HCT116 (cell line): ENCODE measurements at regions not wholly inside any gene's neighbourhood (a gene's known extent, or its start where the extent isn't known, plus 50 kb on each side); places are given as distances from the start of the nearest gene placed in this dataset.

Experiments
- ATAC-seq: fragments of 200-7000 bp; cut with Tn5 transposase; 2 replicates; pipeline ENCODE4 v1.9.1; 2020; ENCODE audit warnings: mild to moderate bottlenecking, moderate library complexity
- BruUV-seq: library from RNA; stranded (reverse); fragments of 400-500 nt; replicated peaks from 2 replicates; lab custom pipeline; 2021; lab: Mats Ljungman, UMichigan
- CTCF ChIA-PET: fragments of 300-600 bp; sonication (Branson Sonifier 250); formaldehyde crosslinking; loops from one replicate; lab custom pipeline; 2021; ENCODE audit warnings: antibody characterized with exemption; lab: Charles Lee
- POLR2A ChIA-PET: fragments of 300-600, 350-600 bp; sonication (Branson Sonifier 250); formaldehyde crosslinking; loops from one replicate; lab custom pipeline; 2021; ENCODE audit warnings: antibody characterized with exemption; lab: Charles Lee
- RAD21 ChIA-PET, 2 experiments: fragments of 300-600 bp; sonication (Branson Sonifier 250); formaldehyde crosslinking; loops; one replicate each; lab custom pipeline; 2023; ENCODE audit warnings: low total read pairs in 2 of 2; ENCODE audit not compliant: uncharacterized antibody in 2 of 2, unreplicated experiment in 2 of 2, low non-redundant PET in 1 of 2; lab: Charles Lee
- DNase-seq: peaks from one replicate; pipeline ENCODE4 v3.0.0-alpha.2; 2010; ENCODE audit warnings: low read depth, low spot score
- H2AFZ ChIP-seq: fragments of 200-600 bp; shearing (Covaris generic), sonication (generic); 2 replicates; pipeline ENCODE4 v1.6.1; 2017; ENCODE audit warnings: low read depth, mixed run types, mixed read lengths, antibody characterized with exemption, low read length; ENCODE audit not compliant: poor library complexity, severe bottlenecking
- H3K27ac ChIP-seq: 2 replicates; pipeline ENCODE4 v1.5.1; 2012; ENCODE audit warnings: low read depth, low read length
- H3K27me3 ChIP-seq: fragments of 200-600 bp; sonication (generic); 2 replicates; pipeline ENCODE4 v1.6.1; 2016; ENCODE audit warnings: mixed run types, low read length, mixed read lengths; ENCODE audit not compliant: insufficient read depth
- H3K36me3 ChIP-seq, 2 experiments: fragments of 200-500 bp in 1 of 2; fragments of 200-600 bp in 1 of 2; sonication (Bioruptor generic) in 1 of 2; sonication (generic) in 1 of 2; 2 replicates each; pipeline versions ENCODE4 v1.5.1 to v1.6.1; 2014 to 2016; ENCODE audit warnings: low read length in 2 of 2, inconsistent platforms in 1 of 2, mixed read lengths in 1 of 2, mixed run types in 1 of 2; ENCODE audit not compliant: insufficient read depth in 2 of 2, control insufficient read depth in 1 of 2
- H3K4me1 ChIP-seq, 2 experiments: fragments of 200-600 bp in 1 of 2; sonication (generic) in 1 of 2; 2 replicates each; pipeline versions ENCODE4 v1.5.1 to v1.6.1; 2012 to 2017; ENCODE audit warnings: low read length in 2 of 2, inconsistent platforms in 1 of 2, mild to moderate bottlenecking in 1 of 2, mixed read lengths in 1 of 2, mixed run types in 1 of 2, moderate library complexity in 1 of 2; ENCODE audit not compliant: insufficient read depth in 2 of 2, control insufficient read depth in 1 of 2
- H3K4me2 ChIP-seq: fragments of 200-600 bp; sonication (generic); 2 replicates; pipeline ENCODE4 v1.6.1; 2017; ENCODE audit warnings: mixed run types, low read length, mixed read lengths
- H3K4me3 ChIP-seq, 2 experiments: fragments of 200-600 bp in 1 of 2; sonication (generic) in 1 of 2; replicated peaks in 1 of 2; 2 replicates each; pipeline ENCODE4 v1.5.1; 2011 to 2016; ENCODE audit warnings: low read length in 2 of 2, control low read depth in 1 of 2, low read depth in 1 of 2, mild to moderate bottlenecking in 1 of 2, mixed read lengths in 1 of 2, mixed run types in 1 of 2
- H3K79me2 ChIP-seq: fragments of 200-600 bp; sonication (generic); 2 replicates; pipeline ENCODE4 v1.6.1; 2017; ENCODE audit warnings: mild to moderate bottlenecking, mixed run types, low read length, moderate library complexity, mixed read lengths; ENCODE audit not compliant: insufficient read depth
- H3K9ac ChIP-seq: fragments of 200-600 bp; sonication (generic); 2 replicates; pipeline ENCODE4 v1.6.1; 2016; ENCODE audit warnings: low read length, mixed read lengths
- H3K9me2 ChIP-seq: fragments of 200-600 bp; sonication (generic), shearing (Covaris generic); 2 replicates; pipeline ENCODE4 v1.6.1; 2017; ENCODE audit warnings: mixed run types, mild to moderate bottlenecking, moderate library complexity; ENCODE audit not compliant: insufficient read depth
- H3K9me3 ChIP-seq, 2 experiments: fragments of 200-500 bp in 1 of 2; fragments of 200-600 bp in 1 of 2; sonication (Bioruptor generic) in 1 of 2; sonication (generic) in 1 of 2; 2 replicates each; pipeline ENCODE4 v1.6.1; 2014 to 2017; ENCODE audit warnings: low read length in 2 of 2, mixed read lengths in 2 of 2, inconsistent platforms in 1 of 2, low read depth in 1 of 2, mild to moderate bottlenecking in 1 of 2, mixed run types in 1 of 2, moderate library complexity in 1 of 2; ENCODE audit not compliant: control insufficient read depth in 1 of 2, insufficient read depth in 1 of 2
- H4K20me1 ChIP-seq: fragments of 200-600 bp; sonication (generic), shearing (Covaris generic); 2 replicates; pipeline ENCODE4 v1.6.1; 2017; ENCODE audit warnings: mixed run types, mild to moderate bottlenecking, moderate library complexity; ENCODE audit not compliant: insufficient read depth
- CBX3 ChIP-seq: IDR thresholded peaks from 2 replicates; pipeline ENCODE4 v1.6.1; 2012; ENCODE audit warnings: low read depth
- CTCF ChIP-seq, 3 experiments: fragments of 200-600 bp in 1 of 3; sonication (generic) in 1 of 3; IDR thresholded peaks in 2 of 3; conservative IDR thresholded peaks in 1 of 3; 2 replicates each; pipeline ENCODE4 v1.5.1; 2012 to 2017; ENCODE audit warnings: low read depth in 2 of 3, low read length in 2 of 3, antibody characterized with exemption in 1 of 3, borderline replicate concordance in 1 of 3, control low read depth in 1 of 3, mild to moderate bottlenecking in 1 of 3, mixed read lengths in 1 of 3, mixed run types in 1 of 3, moderate library complexity in 1 of 3; ENCODE audit not compliant: insufficient read depth in 1 of 3
- EGR1 ChIP-seq: IDR thresholded peaks from 2 replicates; pipeline ENCODE4 v1.6.1; 2012; ENCODE audit warnings: low read depth
- ELF1 ChIP-seq: IDR thresholded peaks from 2 replicates; pipeline ENCODE4 v1.6.1; 2012; ENCODE audit warnings: low read depth, borderline replicate concordance
- JUND ChIP-seq: IDR thresholded peaks from 2 replicates; pipeline ENCODE4 v1.6.1; 2012
- POLR2AphosphoS5 ChIP-seq: IDR thresholded peaks from 2 replicates; pipeline ENCODE4 v1.6.1; 2011; ENCODE audit warnings: mild to moderate bottlenecking, low read depth, low read length, moderate library complexity
- REST ChIP-seq: IDR thresholded peaks from 2 replicates; pipeline ENCODE4 v1.6.1; 2012; ENCODE audit warnings: low read depth
- SIN3A ChIP-seq: IDR thresholded peaks from 2 replicates; pipeline ENCODE4 v1.6.1; 2012; ENCODE audit warnings: low read depth
- TCF7L2 ChIP-seq: IDR thresholded peaks from 2 replicates; pipeline ENCODE4 v1.7.0; 2011; ENCODE audit warnings: borderline replicate concordance, inconsistent platforms; ENCODE audit not compliant: insufficient read depth, insufficient read length; ENCODE audit errors: extremely low read depth
- YY1 ChIP-seq: IDR thresholded peaks from 2 replicates; pipeline ENCODE4 v1.6.1; 2011; ENCODE audit warnings: low read length, low read depth, moderate library complexity, mild to moderate bottlenecking; ENCODE audit not compliant: insufficient replicate concordance; ENCODE audit errors: extremely low read depth
- ZBTB33 ChIP-seq: IDR thresholded peaks from 2 replicates; pipeline ENCODE4 v1.6.1; 2011; ENCODE audit warnings: mild to moderate bottlenecking, low read length, moderate library complexity; ENCODE audit not compliant: insufficient replicate concordance; ENCODE audit errors: extremely low read depth
- ZFX ChIP-seq: fragments of 450-650 bp; IDR thresholded peaks from 2 replicates; pipeline ENCODE4 v1.6.1; 2017
- intact Hi-C: fragments of 100-400 bp; cut with micrococcal nuclease; formaldehyde crosslinking; loops from 2 replicates; pipeline ENCODE4 v1.10.0; 2022

GRCh38 chr10:89949496-89949895 lies 248.1 kb downstream of the KIF20B start:
- ChIA-PET RAD21 (no interaction called here), POLR2A (no interaction called here), CTCF (no interaction called here)
- no peak overlapping the region for H3K27ac ChIP-seq
- no peak overlapping the region for H3K4me3 ChIP-seq
- H3K4me2 ChIP-seq, result no peak overlapping the region
- H2AFZ ChIP-seq, result no peak overlapping the region
- H3K79me2 ChIP-seq, result no peaks in the 10 kb centered on the region
- no peak for DNase-seq
- H3K9ac ChIP-seq, result no peak overlapping the region
- intact Hi-C loops, result no loop called here
- TF ChIP-seq ELF1, result no peak
- TF ChIP-seq CBX3, result no peak
- TF ChIP-seq CTCF (IDR thresholded peaks at IDR 0.05 in 2 of 3, conservative IDR thresholded peaks at IDR 0.05 in 1 of 3; ENCODE audit: borderline replicate concordance in 1 of 3, insufficient read depth in 1 of 3, low read depth in 2 of 3, low read length in 2 of 3), result no peak
- no peak for TF ChIP-seq JUND
- no peak for TF ChIP-seq TCF7L2
- H3K9me2 ChIP-seq, result no peaks in the 10 kb centered on the region
- no peaks in the 10 kb centered on the region; a peak in 1 of 4 replicates for H3K4me1 ChIP-seq
- H4K20me1 ChIP-seq, result no peaks in the 10 kb centered on the region
- BruUV-seq, result no TSS peak
- H3K9me3 ChIP-seq, result no peaks in the 10 kb centered on the region
- ATAC-seq, result no peak
- H3K36me3 ChIP-seq, result no peaks in the 10 kb centered on the region
- H3K27me3 ChIP-seq, result no peaks in the 10 kb centered on the region

GRCh38 chr10:89952325-89952724 lies 250.9 kb downstream of the KIF20B start:
- Histone ChIP-seq H3K4me1 (no peaks in the 10 kb centered on the region; a peak in 1 of 4 replicates), H3K79me2 (no peaks in the 10 kb centered on the region), H3K9ac (no peak overlapping the region), H3K27ac (no peak overlapping the region), H4K20me1 (no peaks in the 10 kb centered on the region), H2AFZ (no peak overlapping the region), H3K9me2 (no peaks in the 10 kb centered on the region), H3K4me3 (no peak overlapping the region), H3K9me3 (no peaks in the 10 kb centered on the region), H3K27me3 (no peaks in the 10 kb centered on the region), H3K36me3 (no peaks in the 10 kb centered on the region), H3K4me2 (no peak overlapping the region)
- ATAC-seq (no peak), DNase-seq (no peak)
- intact Hi-C loops, result loop anchor here (10.0 kb wide), 1 partner anchor 902 kb away; the partner anchor contains the start of gene HTR7
- ChIA-PET POLR2A (no interaction called here), CTCF (no interaction called here), RAD21 (no interaction called here)
- BruUV-seq, result no TSS peak
- no peak for TF ChIP-seq SIN3A
- TF ChIP-seq ZBTB33, result no peak
- no peak for TF ChIP-seq POLR2AphosphoS5
- no peak for TF ChIP-seq REST
- TF ChIP-seq TCF7L2, result no peak
- no peak for TF ChIP-seq EGR1
- TF ChIP-seq JUND, result no peak
- TF ChIP-seq ZFX, result no peak
- no peak for TF ChIP-seq YY1
